Adrenal gland (tissue), 9 donors: ENCODE measurements at regions not wholly inside any gene's neighbourhood (a gene's known extent, or its start where the extent isn't known, plus 50 kb on each side); places are given as distances from the start of the nearest gene placed in this dataset.

Experiments used
- DNase-seq, 7 donors: peaks; one replicate each; pipeline ENCODE4 v3.0.0-alpha.2; 2019 to 2020
- H3K27ac ChIP-seq, 5 donors: fragments of 200-600 bp; sonication (generic) in 4 of 5; 1 replicate in 3 of 5; 2 replicates in 2 of 5; pipeline versions ENCODE4 v1.5.1 to v1.8.0; 2016 to 2020; ENCODE audit warnings: mild to moderate bottlenecking in 1 of 5
- H3K27me3 ChIP-seq: fragments of 200-600 bp; 2 replicates; pipeline ENCODE4 v1.8.0; 2021
- H3K36me3 ChIP-seq, 2 donors: fragments of 200-600 bp; replicated peaks in 1 of 2; 1 replicate in 1 of 2; 2 replicates in 1 of 2; pipeline versions ENCODE4 v1.5.1 to v1.8.0; 2018 to 2022
- H3K4me1 ChIP-seq, 2 donors: fragments of 200-600 bp; replicated peaks in 1 of 2; 1 replicate in 1 of 2; 2 replicates in 1 of 2; pipeline versions ENCODE4 v1.5.1 to v1.8.0; 2018 to 2021
- H3K4me3 ChIP-seq, 4 donors: fragments of 200-600 bp; sonication (generic) in 3 of 4; one replicate each; pipeline ENCODE4 v1.5.1; 2016 to 2018
- H3K9me3 ChIP-seq, 3 donors: fragments of 200-600 bp; sonication (generic) in 1 of 3; replicated peaks in 1 of 3; 1 replicate in 2 of 3; 2 replicates in 1 of 3; pipeline versions ENCODE4 v1.5.1 to v1.8.0; 2016 to 2021
- CTCF ChIP-seq, 6 experiments: fragments of 450-650 bp in 4 of 6; fragments of 200-600 bp in 2 of 6; sonication (generic) in 1 of 6; IDR thresholded peaks; 1 replicate in 5 of 6; 2 replicates in 1 of 6; pipeline versions ENCODE4 v1.5.1 to v1.8.0; 2016 to 2021; ENCODE audit warnings: antibody characterized with exemption in 6 of 6, mild to moderate bottlenecking in 2 of 6, moderate library complexity in 1 of 6
- POLR2A ChIP-seq, 2 donors: fragments of 450-650 bp; IDR thresholded peaks; one replicate each; pipeline ENCODE4 v1.6.1; 2017; ENCODE audit warnings: antibody characterized with exemption in 2 of 2, mild to moderate bottlenecking in 2 of 2, moderate library complexity in 1 of 2
- WGBS, 4 donors: extraction: QIAGEN DNeasy Blood & Tissue Kit in 2 of 4; methylation state at CpG; one replicate each; pipeline versions ENCODE4 v1.1.5 to v1.1.7; 2013 to 2017; 5-methylcytosine and 5-hydroxymethylcytosine counted together
- intact Hi-C, 2 donors: fragments of 100-400 bp; cut with DNase I; formaldehyde crosslinking; loops; one replicate each; pipeline versions ENCODE4 v1.14.1 to v1.15.0; 2022 to 2023
- donor health status: healthy with polysubstance abuse.
- donor health status: Bipolar disorder and iron deficiency.
- donor health status: DM: yes; HTN: yes; CAD: no.
- donor health status: DM: no; HTN: no; CAD: no.
- donor health status: DM: no; HTN: no; CAD: no.

GRCh38 chr5:23627976-23628375 lies 120.6 kb downstream of the PRDM9 start:
- no peak overlapping the region for H3K4me3 ChIP-seq
- no peaks in the 10 kb centered on the region for H3K36me3 ChIP-seq
- intact Hi-C loops = no loop called here
- no peaks in the 10 kb centered on the region for H3K9me3 ChIP-seq
- no peak overlapping the region for H3K27ac ChIP-seq
- DNase-seq = no peak
- no peaks in the 10 kb centered on the region for H3K4me1 ChIP-seq
- TF ChIP-seq POLR2A (IDR thresholded peaks at IDR 0.05) (no peak), CTCF (IDR thresholded peaks at IDR 0.05) (no peak)
- WGBS, 4 donors = 63 to 72% (median 67%) methylated on average over 3 of the region's 3 CpGs
- H3K27me3 ChIP-seq = no peaks in the 10 kb centered on the region

GRCh38 chr5:23629396-23629795 lies 122.0 kb downstream of the PRDM9 start:
- WGBS, 4 donors = 59 to 77% (median 65%) methylated on average over 2 of the region's 2 CpGs
- no peak overlapping the region for H3K27ac ChIP-seq
- intact Hi-C loops = no loop called here
- H3K4me1 ChIP-seq = no peaks in the 10 kb centered on the region
- no peaks in the 10 kb centered on the region for H3K27me3 ChIP-seq
- H3K9me3 ChIP-seq = no peaks in the 10 kb centered on the region
- TF ChIP-seq CTCF (IDR thresholded peaks at IDR 0.05) (no peak), POLR2A (IDR thresholded peaks at IDR 0.05) (no peak)
- H3K4me3 ChIP-seq = no peak overlapping the region
- no peak for DNase-seq
- H3K36me3 ChIP-seq = no peaks in the 10 kb centered on the region

DNA sequence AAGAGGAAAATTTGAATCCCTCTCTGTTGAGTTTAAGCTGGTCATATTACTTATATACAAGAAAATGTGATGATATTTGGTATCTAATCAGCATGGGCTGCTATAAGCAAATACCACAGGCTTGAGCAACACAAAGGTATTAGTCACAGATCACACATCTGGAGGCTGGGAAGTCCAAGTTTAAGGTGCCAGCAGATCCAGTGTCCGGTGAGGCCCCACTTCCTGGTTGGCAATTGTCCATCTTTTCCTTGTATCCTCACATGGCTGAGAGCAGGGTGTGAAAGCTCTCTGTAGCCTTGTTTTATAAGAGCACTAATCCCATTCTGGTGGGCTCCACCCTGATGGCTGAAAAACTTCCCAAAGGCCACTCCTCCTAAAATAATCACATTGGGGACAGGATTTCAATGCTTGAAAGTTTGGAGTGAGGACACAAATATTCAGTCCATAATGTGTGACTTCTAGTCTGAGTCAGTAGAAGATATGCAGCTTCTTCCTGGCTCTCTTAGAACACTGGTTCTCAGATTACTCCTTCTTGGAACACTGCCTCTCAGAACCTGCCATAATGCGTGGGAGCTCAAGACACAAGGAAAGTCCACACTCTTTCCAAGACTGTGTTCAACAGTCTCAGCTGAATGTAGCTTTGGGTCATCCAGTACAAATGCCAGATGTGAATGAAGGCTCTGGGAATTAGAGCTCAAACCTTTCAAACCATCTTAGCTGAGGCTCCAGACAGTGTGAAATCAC lies 124.1 kb downstream of the PRDM9 start:
- H3K27me3 ChIP-seq = no peaks in the 10 kb centered on the region
- H3K4me1 ChIP-seq = no peaks in the 10 kb centered on the region
- WGBS, 4 donors = 64 to 83% (median 73%) methylated on average over 2 of the region's 2 CpGs
- TF ChIP-seq POLR2A (IDR thresholded peaks at IDR 0.05) (no peak), CTCF (IDR thresholded peaks at IDR 0.05) (no peak)
- no peaks in the 10 kb centered on the region for H3K36me3 ChIP-seq
- DNase-seq = no peak
- no peaks in the 10 kb centered on the region for H3K9me3 ChIP-seq
- no peak overlapping the region for H3K27ac ChIP-seq
- intact Hi-C loops = no loop called here
- H3K4me3 ChIP-seq = no peak overlapping the region

DNA sequence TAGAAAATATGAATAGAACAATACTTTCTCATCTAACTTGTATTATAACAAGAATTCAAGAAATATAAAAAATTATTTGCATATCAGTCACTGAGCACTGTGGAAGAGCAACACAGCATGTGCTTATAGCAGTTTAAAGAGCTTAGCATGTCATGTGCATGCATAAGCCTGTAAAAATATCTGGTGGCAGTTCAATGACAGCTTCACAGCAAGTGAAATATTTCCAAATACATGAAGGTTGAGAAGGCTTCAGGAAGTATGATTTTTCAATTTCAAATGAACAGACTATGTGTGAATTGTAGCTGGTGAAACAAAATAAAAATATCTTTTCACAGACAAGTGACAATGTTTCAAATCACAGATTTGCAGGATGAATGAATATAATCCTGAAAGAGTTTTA lies 128.5 kb downstream of the PRDM9 start:
- H3K4me1 ChIP-seq = no peaks in the 10 kb centered on the region
- H3K9me3 ChIP-seq = no peaks in the 10 kb centered on the region
- H3K36me3 ChIP-seq = no peaks in the 10 kb centered on the region
- no peak for DNase-seq
- no peaks in the 10 kb centered on the region for H3K27me3 ChIP-seq
- intact Hi-C loops = no loop called here
- TF ChIP-seq POLR2A (IDR thresholded peaks at IDR 0.05) (no peak), CTCF (IDR thresholded peaks at IDR 0.05) (no peak)
- no peak overlapping the region for H3K4me3 ChIP-seq
- H3K27ac ChIP-seq = no peak overlapping the region
